ENCODE measurements at regions not wholly inside any gene's neighbourhood (a gene's known extent, or its start where the extent isn't known, plus 50 kb on each side); places are given as distances from the start of the nearest gene placed in this dataset.

- H3K36me3 ChIP-seq: no peaks in the 10 kb centered on the region
- no peak overlapping the region for H3K4me3 ChIP-seq
- peaks cover 13% of the 10 kb centered on the region for H3K27me3 ChIP-seq
- H3K27ac ChIP-seq: no peak overlapping the region
- ATAC-seq: no peak
- no peaks in the 10 kb centered on the region for H3K9me3 ChIP-seq
- TF ChIP-seq POLR2A (IDR thresholded peaks at IDR 0.05): no peak
- TF ChIP-seq EP300 (IDR thresholded peaks at IDR 0.05): no peak
- no peak for TF ChIP-seq POLR2AphosphoS5 (IDR thresholded peaks at IDR 0.05)
- no peak for TF ChIP-seq CTCF (IDR thresholded peaks at IDR 0.05)
- no peaks in the 10 kb centered on the region for H3K4me1 ChIP-seq
- 63 to 73% methylated on average over 2 of the region's 2 CpGs for WGBS, 2 donors (ENCODE audit: low coverage in 1 of 2)
These were observed 659.6 kb downstream of the CCSER2 start for GRCh38 chr10:84988011-84988410.

DNA sequence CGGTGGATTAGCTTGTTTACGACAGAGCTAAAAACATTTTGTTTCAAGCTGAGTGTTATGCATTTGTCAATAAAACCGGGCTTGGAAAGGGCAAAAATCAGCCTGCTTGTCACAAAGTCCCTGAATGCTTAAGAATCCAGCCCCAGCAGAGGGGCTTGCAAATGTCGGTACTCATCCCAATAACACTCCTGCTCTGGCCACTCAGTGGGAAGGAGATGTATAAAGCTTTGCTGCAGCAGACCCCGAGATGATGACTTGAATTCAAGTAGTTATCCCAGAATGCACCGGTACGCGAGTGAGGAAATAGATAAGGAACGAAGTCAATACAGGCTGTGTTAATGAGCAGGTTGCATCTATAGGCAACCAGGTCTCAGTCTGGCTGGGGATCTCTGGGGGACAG is 662.3 kb downstream of the CCSER2 start:
- no peak for ATAC-seq
- WGBS, 2 donors (ENCODE audit: low coverage in 1 of 2): 52 to 75% methylated on average over 7 to 9 of the region's 9 CpGs
- H3K27me3 ChIP-seq: peaks cover 13% of the 10 kb centered on the region
- H3K9me3 ChIP-seq: no peaks in the 10 kb centered on the region
- no peak overlapping the region for H3K27ac ChIP-seq
- TF ChIP-seq EP300 (IDR thresholded peaks at IDR 0.05) (no peak), POLR2AphosphoS5 (IDR thresholded peaks at IDR 0.05) (no peak), POLR2A (IDR thresholded peaks at IDR 0.05) (no peak), CTCF (IDR thresholded peaks at IDR 0.05) (no peak)
- no peak overlapping the region for H3K4me3 ChIP-seq
- H3K4me1 ChIP-seq: no peaks in the 10 kb centered on the region
- no peaks in the 10 kb centered on the region for H3K36me3 ChIP-seq

DNA sequence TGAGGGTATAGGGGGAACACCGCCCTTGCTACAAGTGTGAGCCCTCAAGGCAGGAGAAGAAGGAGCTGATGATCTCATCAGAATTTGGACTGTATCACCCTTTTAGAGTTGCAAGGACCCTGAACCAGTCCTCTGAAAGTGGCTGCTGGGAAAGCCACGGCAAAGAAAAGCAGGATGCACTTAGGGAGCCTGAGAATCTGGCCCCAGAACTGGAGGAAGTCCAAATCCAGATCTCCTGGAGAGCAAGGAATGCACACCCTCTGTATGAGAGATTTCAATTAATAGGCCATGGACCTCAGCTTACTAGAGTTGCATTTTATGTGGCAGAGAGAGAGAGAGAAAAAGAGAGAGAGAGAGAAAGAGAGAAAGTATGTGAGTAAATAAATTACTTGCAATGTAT is 662.9 kb downstream of the CCSER2 start:
- Histone ChIP-seq H3K27me3 (peaks cover 13% of the 10 kb centered on the region), H3K4me1 (no peaks in the 10 kb centered on the region), H3K36me3 (no peaks in the 10 kb centered on the region), H3K4me3 (no peak overlapping the region), H3K9me3 (no peaks in the 10 kb centered on the region), H3K27ac (no peak overlapping the region)
- 29% methylated on average over 2 of the region's 2 CpGs; no CpG with 5 or more reads in 1 of the 2 donors for WGBS, 2 donors (ENCODE audit: low coverage in 1 of 2)
- ATAC-seq: no peak
- TF ChIP-seq POLR2A (IDR thresholded peaks at IDR 0.05) (no peak), CTCF (IDR thresholded peaks at IDR 0.05) (no peak), POLR2AphosphoS5 (IDR thresholded peaks at IDR 0.05) (no peak), EP300 (IDR thresholded peaks at IDR 0.05) (no peak)

DNA sequence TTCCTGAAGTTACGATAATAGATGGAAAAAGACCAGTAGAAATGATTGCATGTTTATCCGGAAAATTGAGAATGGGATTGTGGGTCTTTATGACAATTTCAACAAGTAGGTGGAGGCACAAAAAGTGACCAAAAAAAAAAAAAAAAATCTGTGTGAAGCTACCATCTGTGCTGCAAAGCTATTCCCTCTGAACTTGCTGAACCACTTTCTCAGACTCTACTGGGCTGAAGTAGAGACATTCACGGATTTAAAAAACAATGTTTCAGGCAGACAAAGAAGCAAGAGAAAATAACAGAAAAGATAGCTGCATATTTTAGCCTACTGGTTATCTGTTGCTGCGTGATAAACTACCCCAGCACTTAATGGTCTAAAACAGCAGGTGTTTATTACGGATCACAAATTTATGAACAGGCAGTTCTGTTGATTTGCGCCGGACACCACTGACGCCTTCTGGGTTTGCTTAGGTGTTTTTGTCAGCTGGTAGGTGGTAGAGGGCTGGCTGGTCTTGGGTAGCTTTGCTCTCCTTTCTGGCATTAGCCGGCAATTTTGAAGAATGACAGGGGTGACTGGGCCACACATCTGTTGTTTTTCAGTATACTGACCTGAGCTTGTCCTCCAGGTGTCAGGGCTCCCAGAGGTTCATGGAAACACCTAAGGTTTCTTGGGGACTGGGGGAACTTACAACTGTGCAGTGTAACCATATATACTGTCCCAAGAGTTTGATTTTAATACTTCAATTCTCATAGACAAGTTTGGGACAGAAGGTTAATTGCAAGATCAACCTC is 665.1 kb downstream of the CCSER2 start:
- Histone ChIP-seq H3K36me3 (no peaks in the 10 kb centered on the region), H3K4me3 (no peak overlapping the region), H3K4me1 (no peaks in the 10 kb centered on the region), H3K27me3 (peaks cover 13% of the 10 kb centered on the region), H3K27ac (no peak overlapping the region), H3K9me3 (no peaks in the 10 kb centered on the region)
- ATAC-seq: no peak
- TF ChIP-seq EP300 (IDR thresholded peaks at IDR 0.05) (no peak), CTCF (IDR thresholded peaks at IDR 0.05) (no peak), POLR2A (IDR thresholded peaks at IDR 0.05) (no peak), POLR2AphosphoS5 (IDR thresholded peaks at IDR 0.05) (no peak)
- 77% methylated on average over 8 to 9 of the region's 9 CpGs for WGBS, 2 donors (ENCODE audit: low coverage in 1 of 2)

GRCh38 chr10:84994722-84995121 is 666.3 kb downstream of the CCSER2 start:
- Histone ChIP-seq H3K4me1 (no peaks in the 10 kb centered on the region), H3K36me3 (no peaks in the 10 kb centered on the region), H3K27ac (no peak overlapping the region), H3K9me3 (no peaks in the 10 kb centered on the region), H3K27me3 (peaks cover 13% of the 10 kb centered on the region), H3K4me3 (no peak overlapping the region)
- ATAC-seq: no peak
- TF ChIP-seq CTCF (IDR thresholded peaks at IDR 0.05): no peak
- no peak for TF ChIP-seq EP300 (IDR thresholded peaks at IDR 0.05)
- TF ChIP-seq POLR2AphosphoS5 (IDR thresholded peaks at IDR 0.05): no peak
- 36% methylated on average over 1 of the region's 1 CpG; no CpG with 5 or more reads in 1 of the 2 donors for WGBS, 2 donors (ENCODE audit: low coverage in 1 of 2)

Measured in gastroesophageal sphincter (tissue), 4 donors.